Keratinocyte (primary cell): ENCODE measurements at regions not wholly inside any gene's neighbourhood (a gene's known extent, or its start where the extent isn't known, plus 50 kb on each side); places are given as distances from the start of the nearest gene placed in this dataset.

Source experiments
- DNase-seq: peaks from one replicate; pipeline ENCODE4 v3.0.0-alpha.2; 2011; ENCODE audit warnings: low read depth, missing footprints, low spot score
- FAIRE-seq: peaks from 2 replicates; lab custom pipeline; 2011; peaks lifted over from hg19 to GRCh38; lab: Jason Lieb, UNC
- H2AFZ ChIP-seq: 2 replicates; pipeline ENCODE4 v1.6.0; 2012; ENCODE audit warnings: low read length, control low read depth, inconsistent platforms; ENCODE audit not compliant: control insufficient read depth
- H3K27ac ChIP-seq: 2 replicates; pipeline ENCODE4 v1.5.1; 2011; ENCODE audit warnings: low read length; ENCODE audit not compliant: control insufficient read depth, insufficient read depth
- H3K27me3 ChIP-seq: 3 replicates; pipeline ENCODE4 v1.6.0; 2011; ENCODE audit warnings: low read length; ENCODE audit not compliant: control insufficient read depth, insufficient read depth; ENCODE audit errors: extremely low read depth
- H3K36me3 ChIP-seq, 2 experiments: 2 replicates in 1 of 2; 3 replicates in 1 of 2; pipeline ENCODE4 v1.5.1; 2011; ENCODE audit warnings: low read length in 2 of 2, mild to moderate bottlenecking in 1 of 2; ENCODE audit not compliant: control insufficient read depth in 2 of 2, insufficient read depth in 2 of 2; ENCODE audit errors: extremely low read depth in 1 of 2
- H3K4me1 ChIP-seq: 3 replicates; pipeline ENCODE4 v1.5.1; 2011; ENCODE audit warnings: low read length; ENCODE audit not compliant: control insufficient read depth, insufficient read depth; ENCODE audit errors: extremely low read depth
- H3K4me2 ChIP-seq: 3 replicates; pipeline ENCODE4 v1.6.0; 2011; ENCODE audit warnings: low read depth, low read length; ENCODE audit not compliant: control insufficient read depth, insufficient read depth; ENCODE audit errors: extremely low read depth
- H3K4me3 ChIP-seq, 3 experiments: fragments of 200-600 bp in 1 of 3; sonication (generic) in 1 of 3; 2 replicates in 2 of 3; 3 replicates in 1 of 3; pipeline ENCODE4 v1.5.1; 2011 to 2016; ENCODE audit warnings: low read length in 3 of 3, mild to moderate bottlenecking in 3 of 3, control low read depth in 2 of 3, inconsistent platforms in 1 of 3, low read depth in 1 of 3, mixed read lengths in 1 of 3, mixed run types in 1 of 3, moderate library complexity in 1 of 3; ENCODE audit not compliant: control insufficient read depth in 2 of 3, insufficient read depth in 2 of 3; ENCODE audit errors: extremely low read depth in 1 of 3
- H3K79me2 ChIP-seq: 2 replicates; pipeline ENCODE4 v1.6.0; 2012; ENCODE audit warnings: low read length; ENCODE audit not compliant: control insufficient read depth, insufficient read depth
- H3K9ac ChIP-seq: 3 replicates; pipeline ENCODE4 v1.6.0; 2011; ENCODE audit warnings: low read length; ENCODE audit not compliant: control insufficient read depth, insufficient read depth; ENCODE audit errors: extremely low read depth
- H3K9me1 ChIP-seq: 3 replicates; pipeline ENCODE4 v1.6.0; 2011; ENCODE audit warnings: low read length; ENCODE audit not compliant: control insufficient read depth, insufficient read depth; ENCODE audit errors: extremely low read depth
- H3K9me3 ChIP-seq: 2 replicates; pipeline ENCODE4 v1.5.1; 2012; ENCODE audit warnings: low read depth, low read length; ENCODE audit not compliant: control insufficient read depth
- H4K20me1 ChIP-seq: 3 replicates; pipeline ENCODE4 v1.6.0; 2011; ENCODE audit warnings: low read length; ENCODE audit not compliant: control insufficient read depth, insufficient read depth; ENCODE audit errors: extremely low read depth
- CTCF ChIP-seq, 3 experiments: IDR thresholded peaks in 1 of 3; conservative IDR thresholded peaks in 1 of 3; optimal IDR thresholded peaks in 1 of 3; 2 replicates in 2 of 3; 3 replicates in 1 of 3; pipeline versions ENCODE3 to v1.5.1; 2011; ENCODE audit warnings: low read length in 3 of 3, mild to moderate bottlenecking in 3 of 3, moderate library complexity in 2 of 3, control low read depth in 1 of 3, inconsistent platforms in 1 of 3; ENCODE audit not compliant: insufficient read depth in 2 of 3; ENCODE audit errors: extremely low read depth in 1 of 3
- EZH2 ChIP-seq: IDR thresholded peaks from one replicate; pipeline ENCODE4 v1.6.1; 2012; ENCODE audit warnings: inconsistent platforms, mild to moderate bottlenecking, low read length, moderate library complexity
- dilution Hi-C: fragments of 300-500 bp; cut with MboI; formaldehyde crosslinking; loops from one replicate; pipeline ENCODE4 v1.7.0; 2020; ENCODE audit warnings: low sequenced_read_pairs; ENCODE audit not compliant: extremely low pct_ligation_motif_present

GRCh38 chr6:73969971-73970970 is 274.3 kb downstream of the CD109 start:
- no peaks in the 10 kb centered on the region for H3K9me1 ChIP-seq
- H3K4me1 ChIP-seq: no peaks in the 10 kb centered on the region
- DNase-seq: no peak
- no peak overlapping the region for H3K9ac ChIP-seq
- dilution Hi-C loops: no loop called here
- H3K27ac ChIP-seq: no peak overlapping the region
- no peaks in the 10 kb centered on the region for H4K20me1 ChIP-seq
- H2AFZ ChIP-seq: no peak overlapping the region
- peak; percentile 58 for FAIRE-seq
- TF ChIP-seq EZH2 (no peak), CTCF (optimal IDR thresholded peaks at IDR 0.05 in 1 of 3, IDR thresholded peaks at IDR 0.05 in 1 of 3, conservative IDR thresholded peaks at IDR 0.05 in 1 of 3; ENCODE audit: extremely low read depth in 1 of 3, insufficient read depth in 2 of 3, low read length in 3 of 3) (peak; percentile 9 to 64 (median 63))
- H3K27me3 ChIP-seq: no peaks in the 10 kb centered on the region
- no peak overlapping the region for H3K4me2 ChIP-seq
- no peaks in the 10 kb centered on the region for H3K36me3 ChIP-seq
- no peak overlapping the region for H3K4me3 ChIP-seq
- no peaks in the 10 kb centered on the region for H3K9me3 ChIP-seq
- H3K79me2 ChIP-seq: no peaks in the 10 kb centered on the region

GRCh38 chr6:73968221-73968757 is 272.3 kb downstream of the CD109 start:
- no peaks in the 10 kb centered on the region for H3K9me1 ChIP-seq
- no peak for FAIRE-seq

More at GRCh38 chr6:73968221-73968757, 272.3 kb downstream of the CD109 start:
- no peak overlapping the region for H3K4me3 ChIP-seq
- H3K27ac ChIP-seq: no peak overlapping the region
- H3K79me2 ChIP-seq: no peaks in the 10 kb centered on the region
- no peak for DNase-seq
- H3K9me3 ChIP-seq: no peaks in the 10 kb centered on the region
- H3K27me3 ChIP-seq: no peaks in the 10 kb centered on the region
- no peaks in the 10 kb centered on the region for H3K4me1 ChIP-seq
- H4K20me1 ChIP-seq: no peaks in the 10 kb centered on the region
- TF ChIP-seq CTCF (optimal IDR thresholded peaks at IDR 0.05 in 1 of 3, IDR thresholded peaks at IDR 0.05 in 1 of 3, conservative IDR thresholded peaks at IDR 0.05 in 1 of 3; ENCODE audit: extremely low read depth in 1 of 3, insufficient read depth in 2 of 3, low read length in 3 of 3) (no peak), EZH2 (no peak)
- H3K36me3 ChIP-seq: no peaks in the 10 kb centered on the region
- H3K4me2 ChIP-seq: no peak overlapping the region
- dilution Hi-C loops: no loop called here
- H3K9ac ChIP-seq: no peak overlapping the region
- no peak overlapping the region for H2AFZ ChIP-seq
